ENCODE measurements at regions not wholly inside any gene's neighbourhood (a gene's known extent, or its start where the extent isn't known, plus 50 kb on each side); places are given as distances from the start of the nearest gene placed in this dataset.

- no peaks in the 10 kb centered on the region for H3K9me3 Mint-ChIP-seq
- H3K27ac Mint-ChIP-seq, result peak overlapping the region; percentile 26
- H3K4me1 Mint-ChIP-seq, result peaks cover 9% of the 10 kb centered on the region
- H3K4me3 Mint-ChIP-seq, result no peak overlapping the region
- peaks cover 16% of the 10 kb centered on the region for H3K36me3 Mint-ChIP-seq
- no peak for TF ChIP-seq CTCF (IDR thresholded peaks at IDR 0.05; ENCODE audit: unreplicated experiment)
- no peaks in the 10 kb centered on the region for H3K27me3 Mint-ChIP-seq (ENCODE audit: low read depth)
- DNase-seq (ENCODE audit: low spot score in 2 of 2, unreplicated experiment in 2 of 2), result no peak
These were observed 471.1 kb downstream of the SHQ1 start for GRCh38 chr3:72376956-72377710.

- H3K27me3 Mint-ChIP-seq (ENCODE audit: low read depth), result no peaks in the 10 kb centered on the region
- H3K9me3 Mint-ChIP-seq, result no peaks in the 10 kb centered on the region
- no peak for DNase-seq (ENCODE audit: low spot score in 2 of 2, unreplicated experiment in 2 of 2)
- H3K4me3 Mint-ChIP-seq, result no peak overlapping the region
- peaks cover 17% of the 10 kb centered on the region for H3K36me3 Mint-ChIP-seq
- H3K27ac Mint-ChIP-seq, result no peak overlapping the region
- peaks cover 3% of the 10 kb centered on the region for H3K4me1 Mint-ChIP-seq
- no peak for TF ChIP-seq CTCF (IDR thresholded peaks at IDR 0.05; ENCODE audit: unreplicated experiment)
These were observed 472.8 kb downstream of the SHQ1 start for GRCh38 chr3:72375237-72376076.

GRCh38 chr3:72373139-72373538, 475.1 kb downstream of the SHQ1 start:
- peaks cover 4% of the 10 kb centered on the region for H3K9me3 Mint-ChIP-seq
- H3K4me1 Mint-ChIP-seq, result peaks cover 3% of the 10 kb centered on the region
- H3K36me3 Mint-ChIP-seq, result peaks cover 13% of the 10 kb centered on the region
- TF ChIP-seq CTCF (IDR thresholded peaks at IDR 0.05; ENCODE audit: unreplicated experiment), result no peak
- H3K27me3 Mint-ChIP-seq (ENCODE audit: low read depth), result no peaks in the 10 kb centered on the region
- DNase-seq (ENCODE audit: low spot score in 2 of 2, unreplicated experiment in 2 of 2), result no peak
- H3K4me3 Mint-ChIP-seq, result no peak overlapping the region
- H3K27ac Mint-ChIP-seq, result no peak overlapping the region

- H3K4me1 Mint-ChIP-seq, result peaks cover 3% of the 10 kb centered on the region
- no peak overlapping the region for H3K4me3 Mint-ChIP-seq
These were observed 476.1 kb downstream of the SHQ1 start for GRCh38 chr3:72372161-72372560.

GRCh38 chr3:72371431-72371830, 476.8 kb downstream of the SHQ1 start:
- Mint-ChIP-seq H3K36me3 (peaks cover 11% of the 10 kb centered on the region), H3K4me1 (no peaks in the 10 kb centered on the region)
- DNase-seq (ENCODE audit: low spot score in 2 of 2, unreplicated experiment in 2 of 2), result no peak

More at GRCh38 chr3:72372161-72372560, 476.1 kb downstream of the SHQ1 start:
- Mint-ChIP-seq H3K36me3 (peaks cover 13% of the 10 kb centered on the region), H3K9me3 (peaks cover 4% of the 10 kb centered on the region), H3K27me3 (ENCODE audit: low read depth) (no peaks in the 10 kb centered on the region), H3K27ac (no peak overlapping the region)
- no peak for TF ChIP-seq CTCF (IDR thresholded peaks at IDR 0.05; ENCODE audit: unreplicated experiment)
- DNase-seq (ENCODE audit: low spot score in 2 of 2, unreplicated experiment in 2 of 2), result no peak

More at GRCh38 chr3:72371431-72371830, 476.8 kb downstream of the SHQ1 start:
- peaks cover 4% of the 10 kb centered on the region for H3K9me3 Mint-ChIP-seq
- no peak overlapping the region for H3K27ac Mint-ChIP-seq
- no peak overlapping the region for H3K4me3 Mint-ChIP-seq
- no peaks in the 10 kb centered on the region for H3K27me3 Mint-ChIP-seq (ENCODE audit: low read depth)
- TF ChIP-seq CTCF (IDR thresholded peaks at IDR 0.05; ENCODE audit: unreplicated experiment), result no peak
